Stimulated activated CD4-positive, alpha-beta T cell treated with anti-CD3 and anti-CD28 coated beads, TNF-alpha, amount 100 ng/mL, for 48 hours (primary cell): ENCODE measurements at regions not wholly inside any gene's neighbourhood (a gene's known extent, or its start where the extent isn't known, plus 50 kb on each side); places are given as distances from the start of the nearest gene placed in this dataset.

ENCODE experiments used
- DNase-seq, 3 donors: peaks; one replicate each; pipeline ENCODE4 v3.0.0-alpha.2; 2020; ENCODE audit warnings: low read depth in 3 of 3

DNA sequence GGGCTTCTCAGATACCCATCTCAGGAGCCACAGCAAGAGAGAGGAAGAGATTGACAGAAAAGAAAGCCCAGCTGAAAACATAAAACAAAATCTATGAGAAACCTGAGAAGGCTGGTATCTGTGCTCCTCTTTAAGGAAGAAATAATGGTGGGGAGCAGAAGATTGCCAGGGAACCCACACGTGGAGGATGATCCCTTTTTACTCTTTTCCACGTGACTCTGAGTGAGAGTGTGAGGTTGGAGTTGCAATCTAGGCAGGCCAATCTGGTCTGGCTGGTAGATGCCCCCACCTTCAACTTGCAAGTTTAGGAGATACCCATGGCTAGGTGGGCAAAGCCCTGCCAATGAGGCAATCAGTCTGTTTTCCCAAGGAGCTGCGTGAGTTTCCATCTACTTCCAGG is 202.3 kb downstream of the TENT4A start:
- DNase-seq, result no peak

DNA sequence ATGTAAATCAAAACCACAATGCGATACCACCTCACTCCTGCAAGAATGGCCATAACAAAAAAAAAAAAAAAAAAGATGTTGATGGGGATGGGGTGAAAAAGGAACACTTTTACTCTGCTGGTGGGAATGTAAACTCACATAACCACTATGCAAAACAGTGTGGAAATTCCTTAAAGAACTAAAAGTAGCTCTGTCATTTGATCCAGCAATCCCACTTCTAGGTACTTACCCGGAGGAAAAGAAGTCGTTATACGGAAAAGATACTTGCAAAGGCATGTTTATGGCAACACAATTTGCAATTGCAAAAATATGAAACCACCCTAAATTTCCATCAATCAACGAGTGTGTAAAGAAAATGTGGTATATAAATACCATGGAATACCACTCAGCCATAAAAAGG is 205.0 kb downstream of the TENT4A start:
- no peak for DNase-seq

DNA sequence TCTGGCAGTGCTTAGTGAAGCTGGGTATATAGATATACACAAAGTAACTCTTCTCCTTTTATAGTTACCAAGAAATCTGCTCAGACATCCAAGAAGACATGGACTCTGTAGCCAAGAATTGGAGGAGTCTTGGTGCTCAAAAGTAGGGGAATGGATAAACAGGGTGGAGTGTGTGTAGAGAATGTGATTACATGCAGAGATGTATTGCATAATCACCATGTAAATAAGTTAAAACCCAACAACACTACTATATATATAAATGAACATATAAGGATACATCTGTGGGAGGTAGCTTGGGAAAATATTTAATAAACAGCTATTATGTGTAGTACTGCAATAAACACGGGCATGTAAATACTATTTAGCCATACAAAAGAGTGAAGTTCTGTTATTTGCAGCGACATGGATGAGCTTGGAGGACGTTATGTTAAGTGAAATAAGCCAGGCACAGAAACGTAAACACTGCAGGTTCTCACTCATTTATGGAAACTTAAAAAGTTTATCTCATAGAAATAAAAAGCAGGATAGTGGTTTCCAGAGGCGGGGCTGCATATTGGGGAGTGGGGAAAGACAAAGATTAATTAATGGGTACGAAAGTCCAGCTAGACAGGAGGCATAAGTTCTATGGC is 207.5 kb downstream of the TENT4A start:
- no peak for DNase-seq

DNA sequence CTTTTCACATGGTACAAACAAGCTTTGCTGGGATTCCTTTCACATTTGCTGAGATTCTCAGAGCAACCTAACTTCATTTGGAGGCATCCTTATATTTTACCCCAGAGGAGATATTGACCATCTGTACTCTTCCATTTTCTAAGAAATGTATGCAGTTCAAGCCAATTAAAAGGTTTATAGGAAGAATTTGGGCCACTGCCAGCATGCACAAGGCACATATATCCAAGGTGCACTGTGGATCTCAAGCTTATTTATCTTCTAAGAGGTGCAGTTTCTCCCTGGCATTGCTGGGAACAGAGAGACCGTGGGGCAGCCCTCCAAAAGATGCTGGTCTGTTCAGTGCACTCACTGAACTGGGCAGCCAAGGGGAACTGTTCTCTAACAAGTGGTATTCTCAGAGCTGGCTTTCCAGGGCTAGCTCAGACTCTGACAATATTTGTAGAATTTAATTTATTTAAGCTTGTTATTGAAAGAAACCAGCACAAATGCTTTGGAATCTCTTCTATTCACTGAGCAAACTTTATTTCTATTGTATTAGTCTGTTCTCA is 213.3 kb downstream of the TENT4A start:
- no peak for DNase-seq

DNA sequence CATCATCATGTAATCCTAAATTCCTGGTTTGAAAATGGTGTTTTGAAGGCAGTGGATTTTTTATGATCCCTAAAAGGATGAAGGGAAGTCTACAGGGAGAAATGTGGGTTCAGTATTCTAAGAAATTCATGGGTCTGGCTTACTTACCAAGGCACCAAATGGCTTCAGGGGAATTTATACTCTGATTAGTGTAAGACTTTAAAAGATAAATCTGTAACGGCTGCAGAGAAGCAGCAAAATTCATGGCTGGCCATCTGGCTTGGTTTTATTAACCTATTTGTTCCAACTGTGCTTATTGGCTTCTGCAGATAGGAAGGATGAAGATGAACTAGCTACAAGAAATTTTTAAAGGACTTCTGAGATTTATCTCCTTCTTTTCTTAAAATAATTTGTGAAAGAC is 222.8 kb downstream of the TENT4A start:
- no peak for DNase-seq

DNA sequence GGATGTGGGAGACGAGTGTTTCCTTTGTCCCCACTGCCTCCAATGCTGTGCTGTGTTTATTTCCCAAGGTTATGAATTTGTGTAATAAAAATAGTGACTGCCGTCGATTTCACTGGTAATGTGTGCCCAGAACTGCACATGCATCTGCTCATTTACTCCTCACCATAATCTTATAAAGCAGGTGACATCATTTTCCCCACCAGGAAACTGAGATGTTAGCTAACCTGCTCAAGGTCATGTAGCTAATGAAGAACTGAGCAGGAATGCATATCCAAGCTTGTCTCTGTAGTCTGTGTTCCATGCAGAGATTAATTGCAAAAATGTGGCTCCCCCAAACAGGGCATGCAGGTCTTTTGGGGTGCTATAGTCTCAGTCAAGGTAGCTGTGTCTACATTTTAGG is 224.4 kb downstream of the TENT4A start:
- DNase-seq, result no peak

DNA sequence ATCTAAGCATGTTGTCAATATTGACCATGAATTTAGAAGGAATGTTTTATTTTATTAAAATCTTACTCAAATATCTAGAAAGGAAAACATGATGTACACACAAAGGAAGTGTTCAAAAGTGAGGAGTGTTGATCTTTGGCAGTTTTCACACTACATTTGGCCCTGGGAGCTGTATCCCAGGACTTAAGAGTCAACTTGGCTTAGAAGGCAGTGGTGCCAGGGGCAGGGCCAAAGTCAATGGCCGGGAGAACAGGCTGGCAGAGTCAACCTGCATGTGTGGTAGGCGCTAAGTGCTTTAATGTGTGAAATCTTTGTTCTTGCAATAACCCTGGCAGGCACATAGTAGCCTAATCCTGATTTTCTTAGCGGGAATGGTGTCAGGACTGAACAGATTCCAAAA is 228.4 kb downstream of the TENT4A start:
- no peak for DNase-seq

DNA sequence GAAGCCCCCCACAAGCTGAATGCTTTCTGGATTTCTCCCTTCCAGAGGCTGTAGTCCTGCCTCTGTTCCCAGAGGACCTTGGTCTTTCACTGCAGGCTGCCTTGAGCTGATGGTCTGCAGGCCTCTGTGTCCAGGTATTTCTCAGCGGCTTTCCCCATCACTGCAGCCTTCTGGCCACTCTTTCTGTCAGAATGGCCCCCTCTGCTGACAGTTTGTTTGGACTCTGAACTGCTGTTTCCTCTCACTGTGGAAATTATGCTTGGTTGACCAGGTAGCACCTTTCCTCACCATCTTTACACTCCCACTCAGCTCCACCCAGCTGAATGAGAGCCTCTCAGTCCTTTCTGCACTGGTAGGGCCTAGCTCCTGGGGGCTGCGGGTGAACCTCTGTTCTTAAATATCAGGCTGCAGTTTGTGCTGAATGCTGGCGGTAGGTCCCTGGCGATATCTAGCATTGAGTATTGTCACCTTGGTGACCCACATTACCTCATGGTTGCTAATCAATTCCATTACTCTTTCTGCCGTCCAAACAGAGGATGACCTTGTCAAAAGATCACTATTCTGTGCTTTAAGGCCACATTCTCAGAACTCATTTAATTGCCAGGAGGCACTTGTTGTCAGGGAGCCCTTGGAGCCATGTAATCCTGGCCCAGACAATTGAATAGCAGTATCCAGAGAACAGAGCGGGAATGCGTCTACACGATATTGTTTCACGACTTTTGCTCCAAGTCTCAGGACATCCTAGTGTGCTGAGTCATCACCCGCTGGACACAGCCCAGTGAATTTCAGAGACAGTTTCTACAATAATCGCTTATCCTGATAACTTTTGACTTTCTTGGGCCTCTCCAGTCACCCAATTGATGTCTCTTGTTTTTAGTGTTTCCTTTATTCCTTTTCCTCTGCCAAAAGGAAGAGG is 230.2 kb downstream of the TENT4A start:
- no peak for DNase-seq

DNA sequence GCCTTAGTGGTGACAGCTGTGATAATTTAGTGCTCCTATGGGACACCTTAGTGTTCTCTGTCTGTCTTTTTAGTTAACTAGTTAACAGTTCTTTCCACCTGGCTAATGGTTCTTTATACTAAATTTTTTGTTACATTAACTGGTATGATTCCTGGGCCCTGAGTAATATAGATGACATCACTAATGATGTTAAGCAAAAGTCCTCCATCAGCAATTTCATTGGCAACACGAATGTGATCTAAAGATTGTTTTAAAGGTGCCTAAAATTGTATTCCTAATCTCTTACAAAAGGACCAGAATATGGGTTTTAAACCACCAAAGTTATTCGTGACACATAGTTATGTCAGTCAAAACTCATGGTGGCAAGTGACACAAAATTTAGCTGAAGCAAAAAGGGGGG is 235.3 kb downstream of the TENT4A start:
- DNase-seq, result no peak

DNA sequence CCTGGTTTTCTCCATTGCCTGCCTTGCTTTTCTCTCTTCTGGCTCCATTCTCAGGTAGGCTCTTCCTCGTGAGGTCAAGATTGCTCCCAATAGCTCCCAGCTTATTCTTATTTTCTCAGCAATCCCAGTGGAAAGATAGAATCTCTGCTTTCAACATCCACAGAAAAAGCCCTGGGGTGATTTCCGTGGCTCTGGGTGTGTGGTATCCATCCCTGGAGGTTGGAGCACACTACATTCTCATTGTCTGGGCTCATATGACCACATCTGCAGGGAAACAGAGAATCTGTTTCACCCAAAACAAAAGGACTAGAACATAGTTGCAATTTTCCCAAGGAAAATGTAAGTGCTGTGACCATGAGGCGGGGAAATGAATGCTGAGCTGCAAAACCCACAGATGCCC is 236.0 kb downstream of the TENT4A start:
- no peak for DNase-seq

DNA sequence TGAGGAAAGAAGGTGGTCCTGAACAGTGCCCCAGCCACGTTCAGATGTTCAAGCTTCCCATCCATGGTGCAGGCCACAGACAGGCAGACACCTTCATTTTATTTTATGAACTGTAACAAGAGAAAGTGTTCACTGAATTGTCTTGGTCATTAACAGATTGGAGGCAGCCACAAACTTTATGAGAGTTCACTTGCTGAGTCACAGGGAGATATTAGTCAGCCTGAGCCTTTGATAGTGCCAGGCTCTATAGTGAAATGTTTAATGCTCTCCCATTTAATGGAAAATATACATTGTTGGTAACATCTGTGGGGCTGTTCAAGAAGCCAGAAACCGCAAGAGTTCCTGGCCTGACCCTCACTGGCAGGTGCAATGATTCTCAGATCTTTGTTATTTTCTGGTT is 237.0 kb downstream of the TENT4A start:
- DNase-seq, result no peak

DNA sequence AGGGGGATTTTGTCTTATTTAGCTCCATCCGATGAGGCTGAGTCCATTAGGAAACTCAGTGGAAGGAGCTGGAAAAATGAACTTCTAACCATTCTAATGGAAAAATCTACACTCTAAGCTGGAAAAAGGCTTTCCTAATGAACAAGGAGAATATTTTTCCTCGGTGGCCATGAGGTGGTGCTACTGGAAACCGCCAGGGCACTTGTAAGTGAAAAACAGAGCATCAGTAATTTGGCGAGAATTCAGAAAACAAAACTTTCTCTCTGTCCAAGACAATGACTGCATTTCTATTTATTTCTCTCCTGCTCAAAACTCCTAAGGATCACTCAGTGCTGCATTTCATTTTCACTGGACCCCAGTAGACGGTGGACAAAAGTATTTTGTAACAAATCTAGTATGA is 237.6 kb downstream of the TENT4A start:
- no peak for DNase-seq

DNA sequence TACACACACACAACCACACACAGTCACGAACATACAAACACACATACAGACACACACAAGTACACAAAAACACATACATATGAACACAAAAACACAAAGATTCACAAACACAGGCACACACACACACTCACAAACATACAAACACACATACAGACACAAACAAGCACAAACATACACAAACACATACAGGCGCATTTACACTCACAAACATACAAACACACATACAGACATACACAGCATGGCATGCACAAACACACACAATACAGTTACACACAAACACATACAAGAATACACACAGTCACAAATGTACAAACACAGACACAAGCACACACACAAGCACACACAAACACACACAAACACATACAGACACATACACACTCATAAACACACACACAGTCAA is 247.9 kb downstream of the TENT4A start:
- no peak for DNase-seq

DNA sequence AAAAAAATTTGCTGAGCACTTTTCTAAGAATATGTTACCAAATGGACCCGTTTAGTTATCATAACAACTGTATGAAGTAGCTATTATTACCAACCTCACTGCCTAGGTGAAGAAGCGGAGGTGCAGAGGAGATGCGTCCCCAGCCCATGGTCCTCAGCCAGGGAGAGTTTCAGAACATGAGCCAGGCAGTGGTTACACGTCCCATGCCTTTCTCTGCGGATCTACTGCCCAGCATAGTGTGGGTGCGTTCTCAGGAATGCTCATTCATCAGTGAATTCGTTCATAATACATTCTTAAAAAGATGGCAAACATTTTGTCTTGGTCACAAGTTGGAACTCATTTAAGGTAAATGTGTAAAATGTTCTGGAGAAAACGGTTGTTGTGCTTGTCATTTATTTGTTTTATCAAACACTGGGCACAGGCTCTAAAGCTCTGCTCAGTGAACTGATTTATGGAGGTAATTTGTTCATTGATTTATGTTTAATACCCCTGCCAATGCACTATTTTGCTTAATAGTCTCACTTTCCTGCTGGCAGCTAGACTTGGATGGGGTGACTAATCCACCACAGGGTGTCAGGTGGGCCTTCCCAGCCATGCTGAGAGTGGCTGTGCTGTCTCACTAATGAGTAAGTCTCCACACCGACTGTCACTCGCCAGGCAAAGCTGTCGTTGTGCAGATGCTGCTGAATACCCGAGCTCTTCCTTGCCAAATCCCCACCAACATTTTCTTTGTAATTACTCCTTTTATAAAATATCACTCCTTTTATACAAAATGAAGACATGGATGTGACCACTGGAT is 248.8 kb downstream of the TENT4A start:
- no peak for DNase-seq

DNA sequence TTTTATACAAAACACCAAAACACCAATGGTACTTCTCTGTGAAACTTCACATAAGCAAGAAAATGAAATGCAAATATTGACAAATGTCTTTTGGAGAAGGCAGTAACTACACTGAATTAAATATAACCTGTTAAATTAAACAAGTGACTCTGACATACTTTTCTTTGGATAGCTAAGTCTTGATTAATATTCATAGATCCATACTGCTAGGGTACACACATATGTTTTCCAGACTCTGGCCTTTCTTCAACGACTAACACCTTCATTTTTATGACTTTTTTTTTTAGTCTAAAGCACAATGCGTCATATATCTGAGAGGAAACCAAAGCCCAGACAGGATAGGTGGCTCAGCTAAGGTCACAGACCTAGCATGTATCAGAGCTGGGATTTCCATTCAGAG is 263.7 kb downstream of the TENT4A start:
- DNase-seq, result no peak

DNA sequence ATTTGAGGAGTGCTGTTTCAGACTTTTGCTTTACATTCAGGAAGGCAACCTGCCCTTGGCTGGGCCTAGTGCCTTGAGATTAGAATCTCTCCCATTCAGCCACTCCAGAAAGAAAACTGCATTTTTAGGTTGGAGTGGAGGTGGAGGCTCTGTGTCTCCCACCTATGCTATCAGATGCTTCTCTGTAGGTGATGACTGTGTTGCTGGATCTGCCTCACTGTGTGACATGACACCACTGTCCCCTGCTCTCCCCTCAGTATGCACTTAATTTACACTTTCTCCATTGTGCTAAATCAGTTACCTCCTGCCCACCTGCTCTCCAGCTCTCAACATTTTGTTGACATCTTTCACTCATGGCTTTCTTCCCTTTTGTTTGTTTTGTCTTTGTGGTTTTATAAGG is 265.8 kb downstream of the TENT4A start:
- DNase-seq, result no peak

DNA sequence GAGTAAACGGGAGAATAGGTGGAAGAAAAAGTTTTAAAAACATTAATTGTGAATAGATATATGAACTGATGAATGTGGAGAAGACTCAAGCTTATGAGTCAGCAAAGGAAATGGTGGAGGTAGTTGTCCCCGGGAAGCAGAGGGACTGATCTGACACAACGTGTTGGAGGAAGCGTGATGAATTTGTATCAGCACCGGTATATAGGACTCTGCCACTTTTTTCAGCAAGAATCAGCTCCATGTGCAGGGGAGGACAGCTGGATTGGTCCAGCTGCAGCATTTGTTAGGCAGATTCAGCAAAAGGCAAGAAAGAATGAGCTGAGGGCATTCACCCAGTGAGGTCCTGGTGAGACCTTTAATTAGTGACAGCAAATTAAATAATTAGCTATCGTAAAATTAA is 276.0 kb downstream of the TENT4A start:
- DNase-seq, result no peak

DNA sequence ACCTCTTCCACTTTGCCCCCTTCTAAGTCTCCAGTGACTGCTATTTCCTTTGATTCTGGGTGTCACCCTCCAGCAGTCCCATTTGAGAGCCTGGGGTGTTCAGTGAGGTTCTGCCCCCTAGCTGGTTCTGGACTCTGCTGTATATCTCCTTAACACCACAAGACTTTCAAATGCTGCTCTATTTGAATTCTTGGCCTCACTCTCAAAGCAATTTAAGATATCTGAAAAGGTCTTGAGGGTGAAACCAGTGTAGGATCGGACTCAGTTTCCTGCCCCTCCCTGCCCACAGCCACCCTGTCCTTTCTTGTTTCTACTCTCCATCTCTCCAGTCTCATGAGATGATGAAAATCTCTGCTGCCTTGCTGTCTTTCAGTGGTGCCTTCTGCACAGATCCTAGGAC is 280.9 kb downstream of the TENT4A start:
- DNase-seq, result no peak

DNA sequence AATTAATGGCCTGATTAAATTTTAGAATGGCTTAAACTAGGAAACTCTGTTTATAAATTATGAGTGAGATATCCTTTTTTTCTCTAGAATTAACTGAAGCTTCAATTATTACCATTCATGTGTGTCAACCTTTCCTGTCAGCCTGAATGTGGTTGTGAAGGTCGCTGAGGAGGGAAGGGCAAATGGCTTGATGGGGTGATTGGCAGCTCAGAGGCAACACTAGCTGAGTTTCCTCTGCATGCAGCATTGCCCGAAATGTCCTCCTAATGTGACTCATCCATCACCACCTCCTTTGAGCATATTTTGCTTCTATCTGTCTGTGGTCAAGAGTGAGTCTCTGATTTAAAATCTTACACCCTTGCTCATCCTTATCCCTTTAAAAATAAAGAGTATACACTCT is 281.9 kb downstream of the TENT4A start:
- no peak for DNase-seq

DNA sequence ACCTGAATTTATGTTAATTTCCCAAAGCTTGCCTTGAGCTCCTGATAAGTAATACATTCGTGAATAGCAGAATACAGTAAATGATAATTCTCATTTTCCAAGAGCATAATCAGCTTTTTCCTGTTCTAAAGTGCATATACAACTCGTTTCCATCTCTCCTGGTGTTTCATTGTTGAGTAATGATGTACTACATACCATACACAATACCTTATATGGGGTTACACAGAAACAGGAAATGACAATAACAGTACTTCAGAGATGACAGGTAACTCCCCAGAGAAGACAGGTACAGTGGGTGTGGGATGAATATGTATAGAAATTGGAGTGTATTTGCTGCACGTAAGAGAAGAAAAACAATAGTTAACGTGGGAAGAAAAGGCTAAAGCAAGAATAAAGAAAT is 287.1 kb downstream of the TENT4A start:
- no peak for DNase-seq

DNA sequence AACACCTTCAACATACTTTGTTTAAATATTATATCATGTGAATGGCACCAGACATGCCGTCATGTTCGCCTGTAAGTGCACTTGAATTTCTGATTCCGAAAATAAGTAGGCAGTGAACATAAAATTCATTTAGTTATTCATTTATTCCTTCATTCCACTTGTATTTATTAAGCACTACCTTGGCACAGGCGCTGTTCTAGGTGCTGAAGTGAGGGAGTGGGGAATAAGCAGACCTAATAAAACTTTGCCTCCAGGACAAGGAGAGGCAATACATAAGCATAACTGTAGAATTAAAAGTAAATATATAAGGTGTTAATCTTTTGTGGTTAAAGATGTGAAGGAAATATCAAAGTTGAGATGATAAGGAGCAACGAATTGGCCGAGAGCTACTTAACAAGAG is 297.4 kb downstream of the TENT4A start:
- DNase-seq, result no peak

DNA sequence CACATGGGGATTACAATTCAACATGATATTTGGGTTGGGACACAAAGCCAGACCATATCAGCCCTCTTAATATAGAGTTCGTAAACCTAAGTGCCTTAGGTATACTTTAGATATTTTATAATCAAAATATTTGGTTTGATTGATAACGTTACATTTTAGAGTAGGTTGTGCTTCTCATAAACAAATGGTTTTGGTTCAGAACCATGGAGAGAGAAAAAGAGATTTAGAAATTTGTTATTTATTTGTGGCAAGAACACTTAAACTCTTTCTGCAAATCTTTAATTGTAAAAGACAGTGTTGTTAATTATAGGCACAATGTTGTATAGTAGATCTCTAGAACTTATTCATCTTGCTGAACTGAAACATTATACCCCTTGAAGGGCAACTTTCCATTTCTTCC is 298.8 kb downstream of the TENT4A start:
- no peak for DNase-seq
